ENCODE measurements at regions not wholly inside any gene's neighbourhood (a gene's known extent, or its start where the extent isn't known, plus 50 kb on each side); places are given as distances from the start of the nearest gene placed in this dataset.
"Not testable (repeated sequence)": the region's sequence is repeated elsewhere in the genome, so short reads cannot be mapped to it uniquely, and the experiment has no call there.

DNA sequence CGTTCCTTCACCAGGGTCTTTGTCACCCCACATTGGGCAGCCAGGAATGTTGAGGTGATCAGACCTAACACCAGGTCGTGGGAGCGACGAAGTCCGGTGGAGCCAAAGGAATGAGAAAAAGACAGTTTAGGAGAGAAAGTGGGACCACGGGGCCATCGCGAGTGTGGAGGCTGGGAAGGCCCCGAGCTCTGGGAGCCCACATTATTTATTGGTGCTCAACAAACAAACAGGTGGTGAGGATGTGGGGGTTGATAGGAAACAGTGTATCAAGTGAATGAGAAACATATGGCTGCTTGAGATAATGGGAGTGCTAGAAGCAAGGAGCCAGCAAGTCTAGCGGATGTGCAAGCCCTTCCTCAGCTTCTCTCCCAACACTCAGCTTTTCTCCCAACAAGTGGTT lies 287.1 kb upstream of the SGK1 start:
- no peak for DNase-seq (ENCODE audit: low spot score)

DNA sequence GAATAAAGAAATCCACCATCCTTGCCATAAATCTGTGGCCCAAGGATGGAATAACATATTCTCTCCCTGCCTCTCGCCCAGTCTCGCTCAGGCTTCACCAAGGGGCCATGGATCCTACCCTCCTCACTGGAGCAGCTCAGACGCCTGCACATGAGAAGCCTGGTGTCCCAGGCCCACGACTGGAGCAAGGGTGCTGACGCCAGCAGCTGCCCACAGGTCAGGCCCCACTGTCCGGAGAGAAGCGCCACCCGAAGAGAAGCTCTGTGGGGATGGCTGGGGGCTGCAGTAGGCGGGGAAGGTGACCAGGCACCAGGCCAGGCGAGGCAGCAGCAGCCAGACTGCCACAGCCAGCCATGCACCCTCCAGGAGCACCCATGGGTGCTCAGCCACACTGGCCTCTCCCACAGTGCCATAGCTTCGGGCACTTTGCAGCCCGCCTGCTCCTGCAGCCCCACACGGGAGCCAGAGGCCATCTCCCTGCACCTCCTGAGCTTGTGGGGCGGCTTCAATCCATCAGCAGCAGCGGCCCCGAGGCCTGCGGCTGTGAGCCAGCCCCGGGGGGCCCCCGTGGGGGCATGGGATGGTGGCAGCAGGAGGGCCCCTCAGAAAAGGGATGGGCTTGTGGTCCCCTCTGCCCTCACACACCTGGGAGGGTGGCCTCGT lies 286.2 kb upstream of the SGK1 start:
- DNase-seq (ENCODE audit: low spot score): no peak

DNA sequence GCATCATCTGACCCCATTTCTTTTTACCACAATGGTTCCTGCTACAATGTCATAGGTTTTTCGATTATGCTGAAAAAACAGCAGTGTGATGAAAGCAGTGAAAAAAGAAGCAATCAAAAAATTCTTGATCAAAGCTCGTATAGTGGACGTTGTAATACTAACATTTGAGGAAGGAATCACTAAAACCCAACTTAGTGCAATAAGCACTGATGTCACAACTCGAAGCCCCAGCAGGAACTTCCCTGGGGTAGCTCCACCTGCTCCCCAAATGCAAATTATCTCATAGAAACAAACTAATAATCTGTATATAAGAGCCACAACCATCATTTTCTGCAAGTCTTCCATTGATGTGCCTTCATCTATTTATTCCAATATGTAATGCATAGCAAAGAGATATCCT lies 285.6 kb upstream of the SGK1 start:
- DNase-seq (ENCODE audit: low spot score): no peak

DNA sequence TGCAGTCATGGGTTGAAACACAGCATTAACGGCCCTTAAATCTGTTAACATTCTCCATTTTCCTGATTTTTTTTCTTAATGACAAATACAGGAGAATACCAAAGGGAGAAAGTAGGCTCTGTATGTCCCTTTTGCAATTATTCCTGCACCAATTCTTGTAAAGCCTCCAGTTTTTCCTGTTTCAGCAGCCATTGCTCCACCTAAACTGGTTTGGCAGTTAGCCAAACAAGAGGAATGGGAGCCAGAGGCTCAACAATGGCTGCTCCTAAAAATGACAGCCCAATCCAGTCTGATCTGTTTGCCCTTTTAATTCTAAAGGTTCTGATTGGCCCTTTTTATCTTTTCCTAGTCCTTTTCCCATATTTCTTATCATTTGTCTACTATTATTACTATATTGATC lies 284.2 kb upstream of the SGK1 start:
- DNase-seq (ENCODE audit: low spot score): no peak

DNA sequence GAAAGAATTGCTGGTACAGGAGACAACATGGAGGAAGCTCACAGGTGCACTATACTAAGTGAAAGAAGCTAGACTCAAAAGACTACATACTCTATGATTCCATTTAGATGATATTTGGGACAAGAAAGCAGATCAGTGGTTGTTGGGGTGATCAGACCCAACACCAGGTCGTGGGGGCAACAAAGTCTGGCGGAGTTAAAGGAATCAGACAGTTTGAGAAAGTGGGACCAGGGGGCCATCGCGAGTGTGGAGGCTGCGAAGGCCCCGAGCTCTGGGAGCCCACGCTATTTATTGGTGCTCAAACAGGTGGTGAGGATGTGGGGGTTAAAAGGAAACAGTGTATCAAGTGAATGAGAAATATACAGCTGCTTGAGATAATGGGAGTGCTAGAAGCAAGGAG lies 282.8 kb upstream of the SGK1 start:
- DNase-seq (ENCODE audit: low spot score): no peak

DNA sequence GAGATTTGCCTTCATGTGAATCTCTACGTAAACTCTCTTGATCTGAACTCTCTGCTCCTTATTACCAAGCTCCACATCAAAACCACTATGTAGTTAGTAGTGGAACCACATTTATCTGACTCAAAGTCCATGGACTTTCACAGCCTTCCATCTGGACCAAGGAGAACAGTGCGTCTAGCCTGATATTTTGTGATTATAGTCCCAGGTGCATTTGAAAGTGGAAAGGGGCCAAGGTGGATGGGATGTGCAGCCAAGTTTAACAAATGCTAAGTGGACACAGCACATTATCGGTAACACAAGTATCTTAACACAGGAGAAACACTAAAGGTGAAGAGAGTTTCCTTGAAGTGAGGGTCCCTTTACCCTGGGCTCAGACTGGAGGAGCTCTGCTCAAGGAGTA lies 281.2 kb upstream of the SGK1 start:
- no peak for DNase-seq (ENCODE audit: low spot score)

DNA sequence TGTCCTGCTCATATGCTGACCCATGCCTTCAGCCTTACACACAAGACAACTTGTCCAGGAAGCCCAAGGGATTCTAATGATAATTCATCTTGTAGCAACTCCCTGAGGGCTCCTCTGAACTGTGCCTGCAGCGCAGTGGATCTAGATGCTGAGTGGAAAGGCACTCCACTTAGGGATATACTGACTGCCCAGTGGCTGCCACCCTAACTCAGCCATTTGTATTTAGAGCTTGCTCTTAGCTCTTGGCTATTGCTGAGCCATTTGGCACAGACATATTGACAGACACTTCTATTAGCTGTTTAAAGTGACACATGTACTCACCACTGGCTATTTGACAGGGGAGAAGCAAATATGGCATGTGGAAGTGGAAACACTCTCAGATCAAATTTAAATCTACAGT lies 278.3 kb upstream of the SGK1 start:
- DNase-seq (ENCODE audit: low spot score): no peak

DNA sequence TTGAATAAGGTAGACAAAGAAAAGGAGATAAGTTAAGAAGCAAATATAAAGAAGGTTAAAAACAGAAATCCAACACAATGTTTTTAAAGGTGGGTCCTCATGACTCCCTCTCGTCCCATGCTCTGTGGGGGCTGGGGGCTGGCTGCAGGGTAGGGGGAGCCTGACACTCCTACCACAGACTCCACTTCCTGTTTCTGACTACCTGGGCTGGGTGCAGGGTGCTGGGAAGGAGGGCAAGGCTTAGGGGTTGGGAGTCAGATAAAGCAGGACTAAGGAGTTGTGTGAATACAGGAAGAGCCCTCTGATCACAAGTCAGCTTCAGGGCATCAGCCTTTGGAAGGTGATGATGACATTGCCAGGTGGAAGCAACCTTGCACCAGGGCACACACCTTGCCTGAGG lies 277.0 kb upstream of the SGK1 start:
- DNase-seq (ENCODE audit: low spot score): no peak

DNA sequence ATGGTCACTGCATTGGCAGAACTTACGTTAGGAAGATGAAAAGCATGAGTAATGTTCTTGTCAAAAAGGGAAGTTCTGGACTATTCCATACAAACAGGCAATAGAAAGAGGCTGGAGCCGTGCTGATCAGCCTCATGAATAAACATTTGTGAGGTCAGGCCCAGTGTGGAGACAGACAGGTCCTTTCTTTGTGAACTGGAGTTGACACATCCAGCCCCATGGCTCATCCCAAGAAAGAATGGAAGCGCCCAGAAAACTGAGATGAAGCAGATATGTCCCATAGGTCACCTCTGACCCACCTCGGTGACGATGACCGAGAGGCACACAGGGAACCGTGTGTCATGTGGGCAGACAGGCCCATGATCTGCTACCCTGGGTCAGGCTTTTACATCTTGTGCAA lies 276.0 kb upstream of the SGK1 start:
- DNase-seq (ENCODE audit: low spot score): peak; percentile 84

DNA sequence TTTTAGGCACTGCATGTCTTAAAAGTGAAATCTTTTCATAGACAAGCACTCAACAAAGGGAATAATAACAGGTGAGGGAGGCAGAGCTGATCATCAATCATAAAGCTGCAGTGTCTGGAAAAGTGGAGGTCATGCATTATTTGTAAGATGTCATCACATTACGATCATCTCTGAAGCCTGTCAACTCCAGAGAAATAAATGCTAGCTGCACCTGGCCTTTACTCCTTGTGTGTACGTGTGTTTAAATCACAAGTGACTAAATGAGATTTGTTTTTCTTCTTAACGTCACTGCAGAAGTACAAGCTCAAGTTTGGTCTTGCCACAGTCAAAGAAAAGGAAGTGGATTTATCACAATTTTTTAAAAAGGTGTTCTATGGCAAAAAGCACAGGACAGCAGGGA lies 275.5 kb upstream of the SGK1 start:
- no peak for DNase-seq (ENCODE audit: low spot score)

DNA sequence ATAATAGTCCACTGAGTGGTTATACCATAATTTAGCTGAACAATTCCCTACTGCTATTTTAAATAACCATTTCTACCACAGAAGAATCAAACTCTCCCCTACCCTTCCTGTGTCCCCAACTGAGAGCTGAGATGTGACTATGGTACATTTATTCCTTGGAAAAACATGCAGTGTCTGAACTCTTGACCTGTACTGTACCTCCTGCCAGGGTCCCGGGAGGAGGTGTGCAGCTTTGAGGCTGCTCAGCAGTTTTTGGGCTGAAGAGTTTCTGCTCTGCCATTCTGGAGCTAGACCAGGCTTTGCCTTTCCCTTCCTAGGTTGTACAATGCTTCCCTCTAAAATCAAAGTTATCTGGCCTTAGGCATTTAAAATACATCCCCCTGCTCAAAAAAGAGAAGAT lies 275.1 kb upstream of the SGK1 start:
- DNase-seq (ENCODE audit: low spot score): no peak

DNA sequence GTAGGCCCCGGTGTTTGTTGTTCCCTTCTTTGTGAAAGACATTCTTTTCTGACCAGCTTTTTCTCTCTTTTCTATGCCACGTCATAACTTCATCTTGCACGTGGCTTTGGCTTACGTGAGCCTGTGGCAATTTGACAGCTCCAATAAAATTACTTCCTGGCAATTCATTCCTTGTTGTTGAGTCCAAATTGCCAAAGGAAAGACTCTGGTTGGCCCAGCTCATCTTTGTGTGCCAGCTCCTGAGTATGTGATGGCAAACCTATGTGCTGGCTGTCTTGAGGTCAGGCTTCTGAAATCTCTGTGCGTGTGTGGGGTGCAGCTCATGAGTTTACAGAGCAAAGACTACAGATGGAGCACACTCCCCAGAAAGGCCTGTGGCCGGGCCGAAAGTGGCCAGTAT lies 272.5 kb upstream of the SGK1 start:
- DNase-seq (ENCODE audit: low spot score): no peak

DNA sequence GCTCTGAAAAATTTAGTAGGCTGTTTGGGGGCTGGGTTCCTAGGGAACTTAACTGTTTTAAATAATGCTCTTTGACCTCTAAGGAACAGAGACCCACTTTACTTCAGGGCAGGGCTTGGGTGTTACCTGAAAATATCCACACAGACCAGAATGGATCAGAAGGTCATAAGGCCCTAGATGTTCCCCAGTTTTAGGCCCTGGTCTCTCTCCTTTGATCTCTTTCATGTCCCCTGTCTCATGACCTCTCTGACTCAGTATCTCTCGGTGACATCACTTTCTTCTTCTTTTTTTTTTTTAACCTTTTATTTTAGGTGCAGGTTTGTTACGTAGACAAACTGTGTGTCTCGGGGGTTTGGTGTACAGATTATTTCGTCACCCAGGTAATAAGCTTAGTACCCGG lies 272.1 kb upstream of the SGK1 start:
- no peak for DNase-seq (ENCODE audit: low spot score)

DNA sequence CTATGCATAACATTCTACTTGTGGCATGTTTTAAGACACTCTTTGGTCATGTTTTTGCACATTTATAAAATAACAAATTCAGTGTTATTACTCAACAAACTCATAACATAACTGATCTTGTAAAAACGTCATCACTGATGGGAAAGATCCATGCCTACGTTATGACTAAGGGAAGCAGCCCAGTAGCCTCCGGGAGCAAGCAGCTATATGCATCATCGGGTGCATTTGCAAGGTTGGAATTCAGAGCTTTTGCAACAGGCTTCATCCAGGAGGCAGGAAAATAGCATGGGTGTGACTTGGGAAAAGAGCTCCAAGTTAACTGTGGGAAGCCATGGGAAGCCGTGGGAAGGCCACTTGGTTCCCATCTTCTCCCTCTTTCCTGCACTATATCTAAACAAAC lies 271.6 kb upstream of the SGK1 start:
- no peak for DNase-seq (ENCODE audit: low spot score)

DNA sequence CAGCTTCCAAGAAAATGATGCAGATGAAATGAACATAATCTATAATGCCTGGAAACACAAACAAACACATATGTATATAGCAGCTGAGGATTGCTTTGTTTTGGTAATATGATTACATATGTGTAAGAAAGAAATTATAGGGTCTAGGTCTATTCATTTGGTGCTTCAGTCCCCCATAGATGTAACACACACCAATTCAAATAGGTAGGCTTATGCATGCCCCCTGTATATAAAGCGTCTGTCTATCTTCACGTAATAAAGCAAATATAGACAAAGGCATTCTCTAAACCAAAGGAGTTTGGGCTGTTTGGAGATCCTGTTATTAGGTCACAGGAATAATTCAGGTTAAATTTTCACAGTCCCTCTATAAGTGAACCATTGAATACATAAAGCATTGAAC lies 270.4 kb upstream of the SGK1 start:
- DNase-seq (ENCODE audit: low spot score): no peak

DNA sequence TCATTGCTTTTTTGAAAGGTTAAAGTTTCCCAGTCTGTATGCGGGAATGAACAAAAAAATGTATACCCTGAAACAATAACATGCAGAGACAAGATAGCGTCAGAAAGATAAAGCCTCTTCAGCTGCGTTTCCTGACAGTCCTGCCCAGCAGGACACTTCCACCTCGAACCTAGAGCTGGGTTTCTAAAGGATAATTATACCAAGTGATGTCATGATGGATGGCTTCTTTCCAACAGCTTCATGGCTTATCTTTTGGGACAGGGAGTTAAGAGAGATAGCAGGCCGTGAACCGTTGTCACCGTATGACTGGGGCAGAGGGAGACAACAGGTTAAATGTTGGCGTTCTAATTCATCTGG lies 267.6 kb upstream of the SGK1 start:
- DNase-seq (ENCODE audit: low spot score): no peak

DNA sequence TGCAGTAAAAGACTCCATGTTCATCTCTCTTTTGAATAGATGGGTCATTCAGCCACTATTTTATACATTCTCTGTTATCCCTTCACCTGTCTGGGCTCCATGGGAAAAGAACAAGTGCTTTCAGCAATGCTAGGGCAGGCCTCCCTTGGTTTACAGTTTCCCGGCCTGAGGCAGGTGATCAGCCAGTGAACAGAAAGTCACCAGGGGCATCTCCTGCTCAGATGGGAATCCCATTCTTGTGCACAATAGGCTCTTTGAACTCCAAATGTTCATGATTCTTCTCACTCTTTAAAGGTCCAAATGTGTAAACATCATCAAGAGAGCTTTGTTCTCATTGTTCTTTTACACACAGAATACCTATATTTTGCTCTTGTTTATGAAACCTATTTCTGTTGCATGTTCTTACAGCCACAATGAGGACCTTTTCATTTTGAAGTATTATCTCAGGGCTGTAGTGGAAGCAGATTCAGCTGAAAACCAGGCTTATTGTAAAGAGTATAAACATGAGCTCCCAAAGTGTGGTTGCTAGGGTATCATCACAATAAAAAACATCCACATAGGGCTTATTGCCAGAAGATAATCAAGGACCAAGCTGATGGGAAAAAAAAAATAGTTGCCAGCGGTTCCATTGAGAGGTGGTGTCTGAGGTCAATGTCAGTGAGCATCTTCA lies 267.1 kb upstream of the SGK1 start:
- no peak for DNase-seq (ENCODE audit: low spot score)

DNA sequence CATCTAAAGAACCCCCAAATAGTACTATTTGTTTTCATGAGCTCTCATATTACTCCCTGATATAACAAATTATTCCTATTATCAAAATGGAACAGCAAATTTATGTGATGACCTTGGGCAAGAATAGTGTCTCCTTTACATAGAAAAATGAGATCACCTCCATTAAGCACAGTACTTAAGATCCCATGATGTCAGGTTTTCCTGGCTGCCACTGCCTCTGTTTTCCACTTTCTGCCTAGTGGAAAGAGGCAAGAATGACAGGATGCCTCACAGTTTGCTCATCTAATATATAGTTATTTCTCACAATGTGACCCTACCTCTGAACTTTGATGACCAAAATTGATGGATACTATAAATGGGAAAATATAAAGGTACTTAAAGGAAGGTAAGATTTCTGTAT lies 260.1 kb upstream of the SGK1 start:
- DNase-seq (ENCODE audit: low spot score): no peak

DNA sequence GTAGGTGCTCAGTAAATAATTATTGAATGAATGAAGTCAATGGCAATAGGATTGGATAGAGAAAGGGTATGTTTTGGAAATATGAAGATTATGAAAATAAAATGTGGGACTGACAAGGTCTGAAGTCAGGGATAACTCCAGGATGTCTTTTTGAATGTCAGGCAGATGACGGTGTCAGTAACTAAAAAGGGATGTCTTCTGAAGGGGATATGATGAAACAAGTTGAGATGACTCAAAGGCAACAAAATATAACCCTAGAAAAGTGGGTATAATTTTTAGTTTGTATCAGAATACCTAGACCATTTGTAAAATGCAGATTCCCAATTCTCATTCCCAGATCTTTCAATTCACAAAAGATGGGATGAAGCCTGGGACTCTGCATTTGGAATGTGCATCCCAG lies 257.3 kb upstream of the SGK1 start:
- no peak for DNase-seq (ENCODE audit: low spot score)

DNA sequence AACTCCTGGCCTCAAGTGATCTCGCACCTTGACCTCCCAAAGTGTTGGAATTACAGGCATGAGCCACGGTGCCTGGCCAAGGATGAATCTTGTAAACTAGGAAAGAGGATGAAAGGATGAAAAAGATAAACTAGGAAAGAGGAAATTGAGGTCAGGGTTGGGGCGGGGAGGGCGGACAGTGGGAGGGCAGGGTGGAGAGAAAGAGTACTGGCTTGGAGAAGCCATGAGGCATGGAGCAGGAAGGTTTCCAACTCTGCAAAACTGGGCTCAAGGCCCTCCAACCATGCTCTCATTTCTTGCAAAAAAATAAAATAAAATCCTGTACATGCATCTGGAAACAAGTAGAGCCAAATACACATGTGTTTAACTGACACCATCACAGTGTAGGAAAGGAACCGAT lies 256.6 kb upstream of the SGK1 start:
- no peak for DNase-seq (ENCODE audit: low spot score)

DNA sequence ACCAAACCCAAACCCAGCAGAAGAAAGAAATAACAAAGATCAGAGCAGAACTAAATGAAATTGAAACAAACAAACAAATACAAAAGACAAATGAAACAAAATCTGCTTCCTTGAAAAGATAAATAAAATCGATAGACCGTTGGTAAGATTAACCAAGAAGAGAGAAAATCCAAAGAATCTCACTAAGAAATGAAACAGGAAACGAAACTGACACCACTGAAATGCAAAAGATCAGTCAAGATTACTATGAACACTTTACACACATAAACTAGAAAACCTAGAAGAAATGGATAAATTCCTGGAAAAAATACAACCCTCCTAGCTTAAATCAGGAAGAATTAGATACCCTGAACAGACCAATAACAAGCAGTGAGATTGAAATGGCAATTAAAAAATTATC lies 252.1 kb upstream of the SGK1 start:
- not testable (repeated sequence) for DNase-seq (ENCODE audit: low spot score)

DNA sequence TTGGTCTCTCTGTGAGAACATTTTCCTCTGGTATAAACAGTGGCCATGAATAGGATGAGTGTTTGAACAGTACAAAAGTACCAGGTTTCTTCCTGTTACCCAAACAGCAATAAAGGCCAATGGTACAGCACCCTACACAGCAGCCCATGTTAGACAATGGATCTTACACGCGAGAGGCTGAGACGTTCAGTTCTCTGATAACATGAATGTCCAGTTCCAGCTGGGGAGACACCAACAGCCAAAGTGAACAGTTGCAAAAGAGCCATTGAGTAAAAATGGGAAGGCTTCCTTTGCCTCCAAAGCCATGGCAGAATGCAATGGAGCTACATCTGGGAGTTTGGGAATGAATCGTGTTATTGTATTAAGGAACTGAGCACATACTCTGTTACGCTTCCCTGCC lies 246.8 kb upstream of the SGK1 start:
- DNase-seq (ENCODE audit: low spot score): peak; percentile 98

DNA sequence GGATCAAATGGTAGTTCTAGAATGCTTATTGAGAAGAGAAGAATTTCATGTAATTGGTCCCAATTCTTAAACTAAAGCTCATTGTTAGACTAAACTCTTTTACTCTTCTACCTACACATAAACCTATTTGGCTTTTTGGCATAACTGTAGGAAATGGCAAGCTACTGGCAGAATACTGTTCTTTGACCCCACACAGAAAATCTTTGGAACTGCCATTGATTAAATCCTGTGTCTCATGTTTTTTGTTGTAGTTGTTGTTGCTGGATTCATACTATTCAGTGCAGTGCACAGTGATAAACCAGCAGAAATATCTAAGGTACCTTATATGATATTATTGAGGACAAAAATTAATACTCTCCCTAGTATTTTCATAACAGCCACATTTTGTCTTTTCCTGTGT lies 242.1 kb upstream of the SGK1 start:
- DNase-seq (ENCODE audit: low spot score): no peak

DNA sequence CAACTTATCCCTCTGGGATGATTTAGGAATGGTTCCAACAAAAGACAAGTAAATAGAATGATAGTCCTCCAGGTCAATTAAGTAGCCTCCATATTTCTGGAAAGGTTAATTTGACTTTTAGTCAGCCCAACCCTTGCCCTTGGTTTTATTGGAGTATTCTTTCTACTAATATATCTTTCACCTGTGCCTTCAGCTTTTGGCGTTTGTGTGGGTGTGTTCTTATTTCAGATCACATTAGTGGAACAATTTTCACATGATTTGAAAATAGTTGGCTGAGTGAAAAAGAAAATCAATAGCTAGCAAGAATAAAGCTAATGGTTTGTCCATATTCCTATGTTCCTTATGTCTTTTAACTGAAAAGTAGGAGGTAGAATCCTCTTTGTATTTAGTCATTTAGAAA lies 239.6 kb upstream of the SGK1 start:
- DNase-seq (ENCODE audit: low spot score): no peak

DNA sequence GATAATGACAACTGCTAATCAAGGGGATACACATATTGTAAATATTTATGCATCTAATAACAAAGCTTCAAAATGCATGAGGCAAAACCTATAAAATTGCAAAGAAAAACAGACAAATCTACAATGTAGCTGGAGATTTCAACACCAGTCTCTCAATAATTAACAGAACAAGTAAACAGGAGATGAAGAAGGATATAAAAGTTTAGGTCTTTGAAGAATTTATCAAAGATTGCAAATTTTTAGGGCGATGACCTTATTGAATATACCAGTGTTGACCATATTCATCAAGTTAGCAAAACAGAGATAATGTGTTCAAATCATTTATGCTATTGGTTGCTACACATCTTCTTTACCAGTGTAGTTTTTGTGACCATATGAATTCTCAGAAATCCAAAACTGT lies 237.8 kb upstream of the SGK1 start:
- DNase-seq (ENCODE audit: low spot score): no peak

Data from putamen (tissue), 1 donor.